ENCODE measurements at regions not wholly inside any gene's neighbourhood (a gene's known extent, or its start where the extent isn't known, plus 50 kb on each side); places are given as distances from the start of the nearest gene placed in this dataset.
"Not testable (repeated sequence)": the region's sequence is repeated elsewhere in the genome, so short reads cannot be mapped to it uniquely, and the experiment has no call there.

GRCh38 chr1:243996223-243996622, 54.9 kb upstream of the ZBTB18 start:
- Histone ChIP-seq H3K4me3 (no peak overlapping the region), H3K27ac (no peak overlapping the region)

DNA sequence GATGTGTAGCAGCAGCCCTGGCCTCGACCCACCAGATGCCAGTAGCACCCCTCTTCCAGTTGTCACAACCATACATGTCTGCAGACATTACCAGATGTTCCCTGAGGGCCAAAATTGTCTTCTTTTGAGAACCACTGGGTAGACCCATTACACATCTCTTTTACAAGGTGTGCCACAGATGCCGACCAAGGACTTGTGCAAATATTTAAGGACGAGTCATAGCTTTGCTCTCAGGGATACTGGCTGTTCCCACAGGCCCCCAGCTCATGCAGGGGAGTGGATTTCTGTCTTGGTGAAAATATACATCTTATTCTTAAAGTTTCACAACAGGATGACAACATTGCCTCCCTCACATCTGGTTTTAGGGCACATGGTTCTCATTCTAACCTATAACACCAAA, 59.4 kb upstream of the ZBTB18 start:
- Histone ChIP-seq H3K4me3 (no peak overlapping the region), H3K27ac (no peak overlapping the region)

DNA sequence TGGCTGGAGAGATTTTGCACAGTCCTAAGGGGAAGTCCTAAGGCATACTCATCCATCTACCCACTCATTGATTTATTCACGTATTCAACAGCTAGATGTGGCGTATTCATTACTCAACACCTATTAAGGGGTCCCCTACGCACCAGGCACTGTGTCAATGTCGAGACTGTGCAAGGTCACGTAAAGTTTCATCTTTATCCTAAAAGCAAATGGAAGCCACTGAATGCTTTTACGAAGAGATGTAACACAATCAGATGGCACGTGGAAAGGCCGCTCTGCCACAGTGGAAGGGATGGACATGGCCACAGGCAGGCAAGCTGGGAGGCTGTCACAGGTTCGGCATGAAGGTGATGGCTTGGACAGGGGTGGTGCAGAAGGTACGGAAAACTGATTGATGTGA, 66.3 kb upstream of the ZBTB18 start:
- no peak overlapping the region for H3K4me3 ChIP-seq
- H3K27ac ChIP-seq = no peak overlapping the region

GRCh38 chr1:243982447-243983018, 68.5 kb upstream of the ZBTB18 start:
- H3K4me3 ChIP-seq = no peak overlapping the region

GRCh38 chr1:243980471-243980870, 70.6 kb upstream of the ZBTB18 start:
- no peak overlapping the region for H3K4me3 ChIP-seq
- H3K27ac ChIP-seq = no peak overlapping the region

More at GRCh38 chr1:243982447-243983018, 68.5 kb upstream of the ZBTB18 start:
- no peak overlapping the region for H3K27ac ChIP-seq

- H3K4me3 ChIP-seq = no peak overlapping the region
- H3K27ac ChIP-seq = no peak overlapping the region
These were observed 71.0 kb upstream of the ZBTB18 start for GRCh38 chr1:243980071-243980470.

GRCh38 chr1:243979396-243979795, 71.7 kb upstream of the ZBTB18 start:
- H3K27ac ChIP-seq = no peak overlapping the region
- H3K4me3 ChIP-seq = no peak overlapping the region

DNA sequence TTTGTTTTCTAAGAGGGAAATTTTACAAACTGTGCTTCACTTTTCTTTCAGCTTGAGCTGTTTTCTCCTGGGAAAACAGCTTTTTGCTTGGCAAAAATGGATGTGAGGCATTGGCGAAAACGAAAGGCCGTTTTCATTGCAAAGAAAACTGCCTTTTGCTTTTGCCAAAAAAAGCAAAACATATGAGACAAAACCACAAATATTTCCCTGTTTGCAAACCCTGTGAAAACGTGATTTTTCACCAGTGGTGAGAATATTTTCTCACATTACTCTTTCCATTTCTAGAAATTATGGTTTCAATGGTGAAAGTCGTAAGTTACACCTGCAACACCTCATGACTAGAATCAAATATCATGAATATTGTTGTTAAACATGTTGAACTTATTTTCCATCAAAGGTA, 74.0 kb upstream of the ZBTB18 start:
- Histone ChIP-seq H3K27ac (no peak overlapping the region), H3K4me3 (no peak overlapping the region)

- H3K27ac ChIP-seq = no peak overlapping the region
- no peak overlapping the region for H3K4me3 ChIP-seq
These were observed 76.4 kb upstream of the ZBTB18 start for GRCh38 chr1:243974451-243975292.

DNA sequence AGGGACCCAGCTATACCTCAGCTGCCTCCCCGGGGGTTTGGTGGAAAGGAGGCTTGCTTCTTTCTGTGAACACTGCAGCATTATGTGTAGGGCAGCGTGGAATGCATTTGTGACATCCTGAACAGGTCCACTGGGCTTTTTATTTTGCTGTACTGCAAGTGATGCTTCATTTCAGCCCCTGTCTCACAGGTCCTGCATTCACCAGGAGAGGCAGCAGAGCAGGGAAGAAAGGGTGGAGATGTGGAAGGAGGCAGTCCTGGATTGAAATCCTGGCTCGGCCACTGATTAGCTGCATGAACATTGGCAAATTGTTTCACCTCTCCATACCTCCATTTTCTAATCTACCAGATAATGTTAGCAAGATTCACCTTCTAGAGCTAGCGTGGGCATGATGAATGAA, 77.9 kb upstream of the ZBTB18 start:
- Histone ChIP-seq H3K4me3 (no peak overlapping the region), H3K27ac (no peak overlapping the region)

GRCh38 chr1:243970077-243970476, 81.0 kb upstream of the ZBTB18 start:
- Histone ChIP-seq H3K27ac (no peak overlapping the region), H3K4me3 (no peak overlapping the region)

- H3K27ac ChIP-seq = no peak overlapping the region
- no peak overlapping the region for H3K4me3 ChIP-seq
These were observed 82.7 kb upstream of the ZBTB18 start for GRCh38 chr1:243968413-243968812.

GRCh38 chr1:243964915-243965314, 86.2 kb upstream of the ZBTB18 start:
- H3K4me3 ChIP-seq = no peak overlapping the region
- no peak overlapping the region for H3K27ac ChIP-seq

- no peak overlapping the region for H3K27ac ChIP-seq
- H3K4me3 ChIP-seq = no peak overlapping the region
These were observed 87.5 kb upstream of the ZBTB18 start for GRCh38 chr1:243963571-243963970.

GRCh38 chr1:243962541-243962940, 88.5 kb upstream of the ZBTB18 start:
- Histone ChIP-seq H3K27ac (no peak overlapping the region), H3K4me3 (no peak overlapping the region)

- Histone ChIP-seq H3K27ac (no peak overlapping the region), H3K4me3 (no peak overlapping the region)
These were observed 91.1 kb upstream of the ZBTB18 start for GRCh38 chr1:243959998-243960397.

DNA sequence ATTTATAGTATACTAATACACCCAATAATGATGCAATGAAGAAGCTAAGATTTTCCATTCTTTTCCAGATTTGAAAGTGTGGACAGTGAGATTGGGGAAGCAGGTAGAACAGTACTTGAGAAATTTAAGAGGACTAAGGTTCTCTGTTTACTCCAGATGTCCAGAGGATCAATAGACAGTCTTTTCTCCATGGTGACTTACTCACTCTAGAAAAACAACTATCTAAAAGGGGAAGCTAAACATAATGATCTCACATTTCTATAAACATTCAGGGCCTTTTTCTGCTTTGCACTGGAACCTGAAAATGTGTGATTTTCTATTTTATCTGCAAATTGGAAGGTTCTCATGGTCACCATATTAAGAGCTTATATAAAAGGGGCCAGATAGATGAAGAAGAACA, 93.9 kb upstream of the ZBTB18 start:
- H3K27ac ChIP-seq = no peak overlapping the region
- no peak overlapping the region for H3K4me3 ChIP-seq

DNA sequence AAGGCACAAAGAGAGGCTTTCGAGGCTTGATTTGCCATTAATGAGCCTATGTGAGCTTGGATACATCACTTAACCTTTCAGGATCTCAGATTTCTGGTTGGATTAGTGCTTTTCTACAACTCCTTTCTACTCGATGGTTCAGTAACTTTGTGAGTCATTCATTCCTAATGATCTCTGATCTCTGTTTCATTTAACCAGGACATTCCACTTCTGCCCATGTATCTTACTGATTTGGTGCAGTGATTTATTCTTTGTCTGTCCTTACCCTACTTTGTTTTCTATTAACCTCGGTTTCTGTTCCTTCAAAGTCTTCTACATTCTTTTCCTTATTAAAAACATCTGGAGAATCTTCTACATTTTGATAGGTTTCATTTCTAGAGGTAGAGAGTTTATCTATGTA, 94.6 kb upstream of the ZBTB18 start:
- H3K27ac ChIP-seq = no peak overlapping the region
- no peak overlapping the region for H3K4me3 ChIP-seq

GRCh38 chr1:243951207-243951606, 99.9 kb upstream of the ZBTB18 start:
- H3K4me3 ChIP-seq, H3K27ac ChIP-seq: not testable (repeated sequence)

GRCh38 chr1:243950166-243950565, 100.1 kb upstream of the AKT3 start:
- no peak overlapping the region for H3K27ac ChIP-seq
- no peak overlapping the region for H3K4me3 ChIP-seq

DNA sequence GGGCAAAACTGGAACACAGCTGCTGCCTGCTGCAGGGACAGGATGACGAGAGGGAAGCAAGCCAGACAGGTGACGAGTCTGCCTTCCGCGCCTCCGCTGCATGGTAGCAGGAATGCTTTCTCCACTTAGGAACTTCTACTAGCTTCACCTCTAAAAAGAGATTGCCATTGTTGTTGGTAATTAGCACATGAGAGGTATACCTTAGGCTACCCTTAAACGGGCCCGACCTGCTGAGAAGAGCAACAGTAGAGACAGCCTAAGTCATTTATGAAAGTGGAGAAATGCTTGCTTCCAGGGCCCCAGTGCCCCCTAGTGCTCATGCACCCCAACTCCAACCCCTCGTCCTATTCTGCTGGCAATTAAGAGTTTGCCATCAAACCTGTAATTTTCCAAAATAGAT, 96.9 kb upstream of the AKT3 start:
- Histone ChIP-seq H3K27ac (no peak overlapping the region), H3K4me3 (no peak overlapping the region)

GRCh38 chr1:243946253-243946652, 96.2 kb upstream of the AKT3 start:
- H3K4me3 ChIP-seq = no peak overlapping the region
- H3K27ac ChIP-seq = no peak overlapping the region

All from skin epidermis (tissue), 12 donors.